Panc1 (cell line): ENCODE measurements at regions not wholly inside any gene's neighbourhood (a gene's known extent, or its start where the extent isn't known, plus 50 kb on each side); places are given as distances from the start of the nearest gene placed in this dataset.

Experiments
- ATAC-seq: fragments of 200-7000 bp; cut with Tn5 transposase; 2 replicates; pipeline ENCODE4 v1.9.1; 2020; ENCODE audit warnings: mild to moderate bottlenecking, moderate library complexity
- BruUV-seq: library from RNA; stranded (reverse); fragments of 400-500 nt; replicated peaks from 2 replicates; lab custom pipeline; 2021; lab: Mats Ljungman, UMichigan
- CTCF ChIA-PET: fragments of 300-600 bp; sonication (Branson Sonifier 250); formaldehyde crosslinking; loops from one replicate; lab custom pipeline; 2022; ENCODE audit warnings: antibody characterized with exemption; lab: Charles Lee
- POLR2A ChIA-PET: fragments of 300-600 bp; sonication (Branson Sonifier 250); formaldehyde crosslinking; loops from one replicate; lab custom pipeline; 2022; ENCODE audit warnings: antibody characterized with exemption; lab: Charles Lee
- DNase-seq: peaks from one replicate; pipeline ENCODE4 v3.0.0-alpha.2; 2010; ENCODE audit warnings: low read depth, low spot score
- H3K27ac ChIP-seq: 2 replicates; pipeline ENCODE4 v1.5.1; 2011; ENCODE audit warnings: mild to moderate bottlenecking, low read length, inconsistent platforms
- H3K27me3 ChIP-seq: fragments of 200-500 bp; sonication (Bioruptor generic); 2 replicates; pipeline ENCODE4 v1.6.0; 2014; ENCODE audit warnings: low read length, inconsistent platforms; ENCODE audit not compliant: control insufficient read depth, insufficient read depth
- H3K36me3 ChIP-seq: fragments of 200-500 bp; sonication (Bioruptor generic); 2 replicates; pipeline ENCODE4 v1.5.1; 2014; ENCODE audit warnings: inconsistent platforms, mild to moderate bottlenecking, low read length, moderate library complexity; ENCODE audit not compliant: control insufficient read depth, insufficient read depth
- H3K4me1 ChIP-seq: 2 replicates; pipeline ENCODE4 v1.5.1; 2011; ENCODE audit warnings: inconsistent platforms, mild to moderate bottlenecking, low read length, moderate library complexity; ENCODE audit not compliant: control insufficient read depth, insufficient read depth
- H3K4me3 ChIP-seq, 2 experiments: 2 replicates each; pipeline ENCODE4 v1.5.1; 2011 to 2012; ENCODE audit warnings: low read depth in 2 of 2, low read length in 2 of 2, mild to moderate bottlenecking in 2 of 2, inconsistent platforms in 1 of 2, moderate library complexity in 1 of 2
- H3K9me3 ChIP-seq: fragments of 200-500 bp; sonication (Bioruptor generic); 2 replicates; pipeline ENCODE4 v1.5.1; 2014; ENCODE audit warnings: low read depth, mild to moderate bottlenecking, inconsistent platforms, low read length, moderate library complexity; ENCODE audit not compliant: control insufficient read depth, insufficient read depth
- POLR2AphosphoS5 ChIP-seq: IDR thresholded peaks from 2 replicates; pipeline ENCODE4 v1.6.1; 2012; ENCODE audit warnings: mild to moderate bottlenecking, low read depth, low read length, moderate library complexity
- REST ChIP-seq, 2 experiments: IDR thresholded peaks; 2 replicates each; pipeline ENCODE4 v1.6.1; 2011 to 2012; ENCODE audit warnings: low read depth in 2 of 2, control low read depth in 1 of 2, low read length in 1 of 2, mild to moderate bottlenecking in 1 of 2, moderate library complexity in 1 of 2; ENCODE audit not compliant: insufficient read depth in 1 of 2
- SIN3A ChIP-seq: IDR thresholded peaks from 2 replicates; pipeline ENCODE4 v1.6.1; 2012; ENCODE audit warnings: low read depth, mild to moderate bottlenecking, low read length, moderate library complexity, borderline replicate concordance; ENCODE audit not compliant: insufficient read depth
- TCF7L2 ChIP-seq: IDR thresholded peaks from 2 replicates; pipeline ENCODE4 v1.6.1; 2011; ENCODE audit warnings: mild to moderate bottlenecking, low read depth, low read length, inconsistent platforms
- in situ Hi-C: cut with HindIII; loops from 2 replicates; pipeline ENCODE4 v1.10.0; 2016; ENCODE audit warnings: low sequenced_read_pairs, low pct_unique_long_range_greater_than_20kb
- intact Hi-C: fragments of 100-400 bp; cut with micrococcal nuclease; formaldehyde crosslinking; loops from one replicate; pipeline ENCODE4 v1.10.0; 2022; ENCODE audit not compliant: unreplicated experiment
- TF ChIP-seq, protein P1 (sequence below): fragments of 450-650 bp; IDR thresholded peaks from 2 replicates; pipeline ENCODE4 v1.5.1; 2017; ENCODE audit warnings: mild to moderate bottlenecking

DNA sequence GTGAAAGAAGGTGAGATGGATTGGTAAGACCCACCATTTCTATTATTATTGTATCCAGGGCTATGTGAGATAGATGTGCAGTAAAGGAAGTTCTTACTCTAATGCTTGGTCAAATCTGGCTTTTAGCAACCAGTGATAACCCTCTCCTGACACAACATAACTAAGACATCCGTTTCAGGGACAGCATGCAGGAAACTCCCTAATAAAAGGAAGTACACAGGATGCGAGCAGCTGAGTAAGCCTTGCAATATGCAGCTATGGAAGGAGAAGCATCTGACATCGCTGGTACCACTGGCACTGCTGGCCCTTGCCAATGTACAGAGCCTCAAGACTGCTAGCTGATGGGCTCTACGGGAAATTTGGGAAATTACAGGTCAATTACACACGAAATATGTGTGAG, 662.3 kb downstream of the NR2F2 start:
- in situ Hi-C loops: no loop called here
- no peaks in the 10 kb centered on the region for H3K9me3 ChIP-seq
- no peaks in the 10 kb centered on the region for H3K4me1 ChIP-seq
- no peaks in the 10 kb centered on the region for H3K27me3 ChIP-seq
- H3K36me3 ChIP-seq: no peaks in the 10 kb centered on the region
- CTCF ChIA-PET: no interaction called here
- TF ChIP-seq SIN3A (no peak), REST (IDR thresholded peaks at IDR 0.05; ENCODE audit: insufficient read depth in 1 of 2, low read depth in 2 of 2, low read length in 1 of 2) (no peak), POLR2AphosphoS5 (no peak), TCF7L2 (no peak)
- TF ChIP-seq, protein P1, sequence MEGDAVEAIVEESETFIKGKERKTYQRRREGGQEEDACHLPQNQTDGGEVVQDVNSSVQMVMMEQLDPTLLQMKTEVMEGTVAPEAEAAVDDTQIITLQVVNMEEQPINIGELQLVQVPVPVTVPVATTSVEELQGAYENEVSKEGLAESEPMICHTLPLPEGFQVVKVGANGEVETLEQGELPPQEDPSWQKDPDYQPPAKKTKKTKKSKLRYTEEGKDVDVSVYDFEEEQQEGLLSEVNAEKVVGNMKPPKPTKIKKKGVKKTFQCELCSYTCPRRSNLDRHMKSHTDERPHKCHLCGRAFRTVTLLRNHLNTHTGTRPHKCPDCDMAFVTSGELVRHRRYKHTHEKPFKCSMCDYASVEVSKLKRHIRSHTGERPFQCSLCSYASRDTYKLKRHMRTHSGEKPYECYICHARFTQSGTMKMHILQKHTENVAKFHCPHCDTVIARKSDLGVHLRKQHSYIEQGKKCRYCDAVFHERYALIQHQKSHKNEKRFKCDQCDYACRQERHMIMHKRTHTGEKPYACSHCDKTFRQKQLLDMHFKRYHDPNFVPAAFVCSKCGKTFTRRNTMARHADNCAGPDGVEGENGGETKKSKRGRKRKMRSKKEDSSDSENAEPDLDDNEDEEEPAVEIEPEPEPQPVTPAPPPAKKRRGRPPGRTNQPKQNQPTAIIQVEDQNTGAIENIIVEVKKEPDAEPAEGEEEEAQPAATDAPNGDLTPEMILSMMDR: no peak
- no TSS peak for BruUV-seq
- H3K27ac ChIP-seq: no peak overlapping the region
- H3K4me3 ChIP-seq: no peak overlapping the region
- intact Hi-C loops: no loop called here
- DNase-seq (no peak), ATAC-seq (no peak)
- POLR2A ChIA-PET: no interaction called here

GRCh38 chr15:96997538-96997937, 667.0 kb downstream of the NR2F2 start:
- Histone ChIP-seq H3K9me3 (no peaks in the 10 kb centered on the region), H3K4me1 (no peaks in the 10 kb centered on the region), H3K36me3 (no peaks in the 10 kb centered on the region), H3K27me3 (no peaks in the 10 kb centered on the region), H3K4me3 (no peak overlapping the region), H3K27ac (no peak overlapping the region)
- ChIA-PET POLR2A (no interaction called here), CTCF (no interaction called here)
- intact Hi-C loops (no loop called here), in situ Hi-C loops (no loop called here)
- DNase-seq (no peak), ATAC-seq (no peak)
- TF ChIP-seq TCF7L2: no peak
- TF ChIP-seq, protein P1: no peak
- TF ChIP-seq POLR2AphosphoS5: no peak
- TF ChIP-seq SIN3A: no peak
- TF ChIP-seq REST (IDR thresholded peaks at IDR 0.05; ENCODE audit: insufficient read depth in 1 of 2, low read depth in 2 of 2, low read length in 1 of 2): no peak
- no TSS peak for BruUV-seq
